ENCODE measurements at regions not wholly inside any gene's neighbourhood (a gene's known extent, or its start where the extent isn't known, plus 50 kb on each side); places are given as distances from the start of the nearest gene placed in this dataset.

DNA sequence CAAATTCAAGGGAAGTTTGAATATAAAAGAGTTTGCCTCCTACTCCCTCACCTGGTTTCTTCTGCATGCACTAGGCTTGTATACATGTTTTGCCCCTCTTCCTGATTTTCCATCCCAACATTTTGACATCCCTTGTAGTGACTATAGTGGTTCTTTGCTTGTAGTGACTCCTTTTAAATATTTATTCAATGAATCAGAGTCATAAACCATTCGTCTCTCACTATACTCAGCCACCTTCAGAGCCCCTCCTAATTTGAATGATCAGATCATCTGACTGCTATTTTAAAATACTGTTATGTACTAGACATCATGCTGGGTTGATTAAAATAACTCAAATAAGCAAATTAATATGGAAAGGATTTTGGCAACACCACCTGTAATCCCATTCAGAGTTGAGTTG lies 492.1 kb upstream of the PIK3C3 start:
- Histone ChIP-seq H4K20me1 (ENCODE audit: low read length) (no peaks in the 10 kb centered on the region), H3K27me3 (ENCODE audit: low read length) (no peaks in the 10 kb centered on the region), H3K9me2 (replicated peaks; ENCODE audit: low read length) (no peaks in the 10 kb centered on the region), H2AFZ (ENCODE audit: low read length) (no peak overlapping the region), H3K9ac (ENCODE audit: low read length) (no peak overlapping the region), H3K4me3 (ENCODE audit: low read length) (no peak overlapping the region), H3K4me1 (ENCODE audit: insufficient read depth, low read length) (peaks cover 34% of the 10 kb centered on the region), H3K79me2 (ENCODE audit: low read length) (no peaks in the 10 kb centered on the region), H3K27ac (ENCODE audit: low read length) (no peak overlapping the region), H3K36me3 (ENCODE audit: low read depth, low read length) (no peaks in the 10 kb centered on the region), H3K4me2 (ENCODE audit: low read length) (no peak overlapping the region), H3K9me3 (ENCODE audit: low read length) (no peaks in the 10 kb centered on the region), H3F3A (ENCODE audit: low read length, unreplicated experiment) (no peaks in the 10 kb centered on the region)
- no TSS peak for BruUV-seq (replicated peaks)
- intact Hi-C loops (cut with micrococcal nuclease): loop anchor here (1.0 to 5.0 kb wide), 2 partner anchors 41 to 66 kb away; no protein-coding TSS in a partner anchor
- peak; percentile 80 for ATAC-seq
- ChIA-PET CTCF (no interaction called here), POLR2A (ENCODE audit: unreplicated experiment) (no interaction called here)
- TF ChIP-seq EZH2 (IDR thresholded peaks at IDR 0.05; ENCODE audit: low read length, unreplicated experiment): no peak
- TF ChIP-seq EZH2phosphoT487 (IDR thresholded peaks at IDR 0.05; ENCODE audit: borderline replicate concordance, low read length): no peak
- TF ChIP-seq CTCF (conservative IDR thresholded peaks at IDR 0.05; ENCODE audit: low read depth, low read length): no peak
- peak; percentile 45 for DNase-seq

DNA sequence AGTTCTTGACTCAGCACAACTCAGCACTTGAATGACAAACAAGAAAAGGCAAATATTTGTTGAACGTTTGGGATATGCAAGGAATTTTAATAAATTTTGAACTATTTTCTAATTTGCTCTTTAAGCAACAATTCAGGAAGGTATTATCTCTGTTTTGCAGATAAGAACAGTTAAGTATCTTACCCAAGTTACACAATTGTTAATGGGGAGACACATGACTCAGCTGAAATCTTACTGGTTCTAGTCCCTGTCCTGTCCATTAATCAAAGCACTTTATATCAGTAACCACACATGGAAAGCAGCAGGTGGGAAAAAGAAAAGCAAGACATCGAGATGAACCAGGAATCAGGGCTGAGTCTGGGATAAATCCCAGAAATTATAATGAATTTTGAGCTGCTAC lies 493.9 kb upstream of the PIK3C3 start:
- H3K9me2 ChIP-seq (replicated peaks; ENCODE audit: low read length): no peaks in the 10 kb centered on the region
- POLR2A ChIA-PET (ENCODE audit: unreplicated experiment): no interaction called here
- no peak overlapping the region for H3K9ac ChIP-seq (ENCODE audit: low read length)
- H3K4me2 ChIP-seq (ENCODE audit: low read length): no peak overlapping the region
- H3K36me3 ChIP-seq (ENCODE audit: low read depth, low read length): no peaks in the 10 kb centered on the region
- no peak overlapping the region for H2AFZ ChIP-seq (ENCODE audit: low read length)
- no peaks in the 10 kb centered on the region for H3K27me3 ChIP-seq (ENCODE audit: low read length)
- TF ChIP-seq CTCF (conservative IDR thresholded peaks at IDR 0.05; ENCODE audit: low read depth, low read length) (no peak), EZH2 (IDR thresholded peaks at IDR 0.05; ENCODE audit: low read length, unreplicated experiment) (no peak), EZH2phosphoT487 (IDR thresholded peaks at IDR 0.05; ENCODE audit: borderline replicate concordance, low read length) (no peak)
- no peaks in the 10 kb centered on the region for H3K79me2 ChIP-seq (ENCODE audit: low read length)
- intact Hi-C loops (cut with micrococcal nuclease): loop anchor here (5.0 kb wide), 1 partner anchor 64 kb away; no protein-coding TSS in a partner anchor
- H3F3A ChIP-seq (ENCODE audit: low read length, unreplicated experiment): no peaks in the 10 kb centered on the region
- CTCF ChIA-PET: no interaction called here
- no TSS peak for BruUV-seq (replicated peaks)
- H3K27ac ChIP-seq (ENCODE audit: low read length): no peak overlapping the region
- ATAC-seq: peak; percentile 5
- H3K4me3 ChIP-seq (ENCODE audit: low read length): no peak overlapping the region
- H4K20me1 ChIP-seq (ENCODE audit: low read length): no peaks in the 10 kb centered on the region
- peak; percentile 19 for DNase-seq
- H3K9me3 ChIP-seq (ENCODE audit: low read length): no peaks in the 10 kb centered on the region
- peaks cover 32% of the 10 kb centered on the region for H3K4me1 ChIP-seq (ENCODE audit: insufficient read depth, low read length)

- CTCF ChIA-PET: no interaction called here
- H3K4me3 ChIP-seq (ENCODE audit: low read length): no peak overlapping the region
- no peaks in the 10 kb centered on the region for H4K20me1 ChIP-seq (ENCODE audit: low read length)
- H3K27ac ChIP-seq (ENCODE audit: low read length): no peak overlapping the region
- no peaks in the 10 kb centered on the region for H3K27me3 ChIP-seq (ENCODE audit: low read length)
- H3K4me1 ChIP-seq (ENCODE audit: insufficient read depth, low read length): peaks cover 31% of the 10 kb centered on the region
- no peaks in the 10 kb centered on the region for H3K9me2 ChIP-seq (replicated peaks; ENCODE audit: low read length)
- H3F3A ChIP-seq (ENCODE audit: low read length, unreplicated experiment): no peaks in the 10 kb centered on the region
- no peaks in the 10 kb centered on the region for H3K79me2 ChIP-seq (ENCODE audit: low read length)
- intact Hi-C loops (cut with micrococcal nuclease): loop anchor here (5.0 kb wide), 1 partner anchor 62 kb away; no protein-coding TSS in a partner anchor
- ATAC-seq: peak; percentile 39; the same call in 1 of the 2 replicates
- H2AFZ ChIP-seq (ENCODE audit: low read length): no peak overlapping the region
- no peaks in the 10 kb centered on the region for H3K36me3 ChIP-seq (ENCODE audit: low read depth, low read length)
- no peak for DNase-seq
- TF ChIP-seq EZH2 (IDR thresholded peaks at IDR 0.05; ENCODE audit: low read length, unreplicated experiment): no peak
- TF ChIP-seq CTCF (conservative IDR thresholded peaks at IDR 0.05; ENCODE audit: low read depth, low read length): no peak
- TF ChIP-seq EZH2phosphoT487 (IDR thresholded peaks at IDR 0.05; ENCODE audit: borderline replicate concordance, low read length): no peak
- POLR2A ChIA-PET (ENCODE audit: unreplicated experiment): interaction anchor here (0.6 kb wide), 1 partner anchor 37 kb away, joined by 4 read pairs; no protein-coding TSS in a partner anchor
- BruUV-seq (replicated peaks): no TSS peak
- no peak overlapping the region for H3K4me2 ChIP-seq (ENCODE audit: low read length)
- H3K9ac ChIP-seq (ENCODE audit: low read length): no peak overlapping the region
- no peaks in the 10 kb centered on the region for H3K9me3 ChIP-seq (ENCODE audit: low read length)
Observed at GRCh38 chr18:41459656-41460055, 495.4 kb upstream of the PIK3C3 start.
